Gastrocnemius medialis (tissue), 4 donors: ENCODE measurements at regions not wholly inside any gene's neighbourhood (a gene's known extent, or its start where the extent isn't known, plus 50 kb on each side); places are given as distances from the start of the nearest gene placed in this dataset.

Experiments
- ATAC-seq, 2 donors: fragments of 150-250 bp; one replicate each; pipeline ENCODE4 v1.9.1; 2016
- DNase-seq, 2 donors: peaks; one replicate each; pipeline ENCODE4 v3.0.0-alpha.2; 2019
- H3K27ac ChIP-seq, 4 donors: fragments of 200-600 bp; sonication (generic); 1 replicate in 1 of 4; 2 replicates in 3 of 4; pipeline ENCODE4 v1.5.1; 2016 to 2018; ENCODE audit warnings: mild to moderate bottlenecking in 2 of 4, moderate library complexity in 1 of 4
- H3K27me3 ChIP-seq, 3 donors: fragments of 200-600 bp; sonication (generic) in 2 of 3; 1 replicate in 1 of 3; 2 replicates in 2 of 3; pipeline versions ENCODE4 v1.5.1 to v1.6.0; 2016 to 2019; ENCODE audit warnings: mild to moderate bottlenecking in 1 of 3, moderate library complexity in 1 of 3
- H3K36me3 ChIP-seq, 2 donors: fragments of 200-600 bp; sonication (generic) in 1 of 2; one replicate each; pipeline ENCODE4 v1.5.1; 2017 to 2018
- H3K4me1 ChIP-seq, 2 donors: fragments of 200-600 bp; sonication (generic) in 1 of 2; one replicate each; pipeline ENCODE4 v1.5.1; 2016 to 2017; ENCODE audit warnings: mild to moderate bottlenecking in 2 of 2
- H3K4me3 ChIP-seq, 4 donors: fragments of 200-600 bp; sonication (generic) in 3 of 4; 1 replicate in 1 of 4; 2 replicates in 3 of 4; pipeline ENCODE4 v1.5.1; 2016 to 2019; ENCODE audit warnings: mild to moderate bottlenecking in 2 of 4
- H3K9me3 ChIP-seq, 3 donors: fragments of 200-600 bp; sonication (generic) in 2 of 3; 1 replicate in 1 of 3; 2 replicates in 2 of 3; pipeline ENCODE4 v1.5.1; 2016 to 2019
- POLR2A ChIP-seq, 2 donors: fragments of 450-650 bp; IDR thresholded peaks; one replicate each; pipeline ENCODE4 v1.6.1; 2017; ENCODE audit warnings: antibody characterized with exemption in 2 of 2, mild to moderate bottlenecking in 2 of 2, moderate library complexity in 2 of 2
- in situ Hi-C, 4 donors: fragments of 200-750 bp; cut with MboI; loops; one replicate each; pipeline versions ENCODE4 v1.15.0 to v1.8.0; 2017; ENCODE audit warnings: low sequenced_read_pairs in 4 of 4
- intact Hi-C: fragments of 100-400 bp; cut with DNase I; formaldehyde crosslinking; loops from one replicate; pipeline ENCODE4 v1.15.1; 2023; ENCODE audit warnings: low total_unique reads
- TF ChIP-seq, protein P1 (sequence below), 5 experiments: fragments of 450-650 bp in 3 of 5; fragments of 200-600 bp in 2 of 5; sonication (generic) in 2 of 5; IDR thresholded peaks in 4 of 5; conservative IDR thresholded peaks in 1 of 5; 1 replicate in 4 of 5; 2 replicates in 1 of 5; pipeline ENCODE4 v1.5.1; 2016 to 2019; ENCODE audit warnings: antibody characterized with exemption in 5 of 5, mild to moderate bottlenecking in 3 of 5, moderate library complexity in 3 of 5

DNA sequence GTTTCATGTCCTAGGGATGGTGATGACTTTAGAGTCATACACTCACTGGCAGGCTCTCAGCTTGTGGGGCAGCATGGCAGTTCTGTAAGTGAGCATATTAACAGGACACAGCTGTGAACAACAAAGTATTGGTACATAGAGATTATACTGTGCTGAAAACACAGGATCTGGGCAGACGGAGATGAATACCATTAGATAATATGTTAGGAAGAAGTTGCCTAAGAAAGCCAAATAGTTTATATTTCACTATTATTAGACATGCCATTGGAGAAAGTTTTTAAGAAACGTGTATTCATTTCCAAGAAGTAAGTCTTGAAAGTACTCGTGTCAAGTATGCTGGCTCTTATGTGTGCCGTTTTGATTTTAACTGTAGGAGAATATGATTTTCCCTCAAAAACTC is 274.5 kb downstream of the INHBA start:
- no peak for DNase-seq
- intact Hi-C loops: no loop called here
- no peaks in the 10 kb centered on the region for H3K27me3 ChIP-seq
- H3K9me3 ChIP-seq: no peaks in the 10 kb centered on the region
- H3K4me3 ChIP-seq: no peak overlapping the region
- H3K4me1 ChIP-seq: no peaks in the 10 kb centered on the region
- TF ChIP-seq POLR2A (IDR thresholded peaks at IDR 0.05): no peak
- TF ChIP-seq, protein P1, sequence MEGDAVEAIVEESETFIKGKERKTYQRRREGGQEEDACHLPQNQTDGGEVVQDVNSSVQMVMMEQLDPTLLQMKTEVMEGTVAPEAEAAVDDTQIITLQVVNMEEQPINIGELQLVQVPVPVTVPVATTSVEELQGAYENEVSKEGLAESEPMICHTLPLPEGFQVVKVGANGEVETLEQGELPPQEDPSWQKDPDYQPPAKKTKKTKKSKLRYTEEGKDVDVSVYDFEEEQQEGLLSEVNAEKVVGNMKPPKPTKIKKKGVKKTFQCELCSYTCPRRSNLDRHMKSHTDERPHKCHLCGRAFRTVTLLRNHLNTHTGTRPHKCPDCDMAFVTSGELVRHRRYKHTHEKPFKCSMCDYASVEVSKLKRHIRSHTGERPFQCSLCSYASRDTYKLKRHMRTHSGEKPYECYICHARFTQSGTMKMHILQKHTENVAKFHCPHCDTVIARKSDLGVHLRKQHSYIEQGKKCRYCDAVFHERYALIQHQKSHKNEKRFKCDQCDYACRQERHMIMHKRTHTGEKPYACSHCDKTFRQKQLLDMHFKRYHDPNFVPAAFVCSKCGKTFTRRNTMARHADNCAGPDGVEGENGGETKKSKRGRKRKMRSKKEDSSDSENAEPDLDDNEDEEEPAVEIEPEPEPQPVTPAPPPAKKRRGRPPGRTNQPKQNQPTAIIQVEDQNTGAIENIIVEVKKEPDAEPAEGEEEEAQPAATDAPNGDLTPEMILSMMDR (IDR thresholded peaks at IDR 0.05 in 4 of 5, conservative IDR thresholded peaks at IDR 0.05 in 1 of 5): no peak
- no peak overlapping the region for H3K27ac ChIP-seq
- in situ Hi-C loops: no loop called here
- ATAC-seq: no peak
- H3K36me3 ChIP-seq: no peaks in the 10 kb centered on the region

DNA sequence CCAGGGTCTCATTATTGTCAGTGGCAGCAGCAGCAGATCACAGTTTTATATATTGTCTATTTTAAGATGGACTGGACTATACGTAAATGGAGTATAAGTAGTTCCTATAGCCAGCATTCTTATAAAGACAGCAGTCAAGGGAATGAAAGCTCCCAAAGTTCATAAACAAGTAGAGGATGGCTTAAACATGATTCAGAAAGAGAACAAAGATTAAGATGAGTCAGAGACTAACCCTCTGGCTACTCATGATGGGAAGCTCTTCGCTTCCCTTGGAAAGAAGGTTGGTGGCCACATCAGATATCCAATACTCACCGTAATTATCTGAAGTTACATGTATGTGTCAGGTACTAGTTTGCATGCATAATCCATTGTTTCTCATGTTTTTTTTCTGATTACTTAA is 277.0 kb downstream of the INHBA start:
- Histone ChIP-seq H3K36me3 (no peaks in the 10 kb centered on the region), H3K4me3 (no peak overlapping the region), H3K9me3 (no peaks in the 10 kb centered on the region), H3K27ac (no peak overlapping the region), H3K27me3 (no peaks in the 10 kb centered on the region), H3K4me1 (no peaks in the 10 kb centered on the region)
- DNase-seq (no peak), ATAC-seq (no peak)
- in situ Hi-C loops (no loop called here), intact Hi-C loops (no loop called here)
- TF ChIP-seq POLR2A (IDR thresholded peaks at IDR 0.05): no peak
- TF ChIP-seq, protein P1 (IDR thresholded peaks at IDR 0.05 in 4 of 5, conservative IDR thresholded peaks at IDR 0.05 in 1 of 5): no peak

DNA sequence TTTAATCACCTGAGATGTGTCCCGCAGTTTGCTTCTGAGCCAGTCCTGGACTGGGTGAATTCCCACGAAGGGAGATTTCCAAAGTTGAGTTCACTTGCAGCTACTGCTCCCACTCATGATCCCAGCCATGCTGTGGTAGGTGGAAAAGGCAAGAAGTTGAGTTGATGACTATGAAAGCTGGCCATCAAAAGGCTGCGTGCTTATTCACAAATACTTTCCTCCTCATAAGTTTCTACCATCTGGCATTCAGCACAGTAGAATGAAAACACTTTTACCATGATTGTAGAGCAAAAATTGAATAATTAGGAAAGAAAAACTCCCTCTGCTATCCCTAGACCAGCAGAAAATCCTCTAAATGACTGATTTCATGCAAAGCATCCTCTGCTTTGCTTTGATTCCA is 281.8 kb downstream of the INHBA start:
- no peak overlapping the region for H3K4me3 ChIP-seq
- H3K4me1 ChIP-seq: no peaks in the 10 kb centered on the region
- TF ChIP-seq, protein P1 (IDR thresholded peaks at IDR 0.05 in 4 of 5, conservative IDR thresholded peaks at IDR 0.05 in 1 of 5): no peak
- no peak for TF ChIP-seq POLR2A (IDR thresholded peaks at IDR 0.05)
- H3K9me3 ChIP-seq: no peaks in the 10 kb centered on the region
- intact Hi-C loops: no loop called here
- DNase-seq (no peak), ATAC-seq (no peak)
- H3K27ac ChIP-seq: no peak overlapping the region
- in situ Hi-C loops: loop anchor here in 1 of 4 donors (25.0 kb wide), 1 partner anchor 91 kb away; no protein-coding TSS in a partner anchor
- no peaks in the 10 kb centered on the region for H3K36me3 ChIP-seq
- H3K27me3 ChIP-seq: no peaks in the 10 kb centered on the region

DNA sequence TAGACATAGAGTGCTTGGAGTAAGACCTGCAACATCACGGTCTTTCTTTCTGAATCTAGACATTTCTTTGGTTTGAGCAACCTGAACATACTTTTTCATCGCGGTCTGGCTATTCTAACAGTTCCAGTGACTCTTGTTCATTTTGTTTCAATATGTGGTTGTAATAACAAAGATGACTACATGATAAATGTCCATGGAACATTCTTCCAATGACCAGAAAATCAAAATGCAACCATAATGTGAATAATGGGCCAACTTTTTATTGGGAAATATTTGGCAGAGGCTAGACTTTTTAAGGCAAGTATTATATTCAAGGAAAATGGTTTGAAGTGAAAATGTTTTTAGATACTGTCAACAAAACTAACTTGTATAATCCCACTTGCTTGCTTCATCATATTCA is 282.5 kb downstream of the INHBA start:
- Histone ChIP-seq H3K27ac (no peak overlapping the region), H3K27me3 (no peaks in the 10 kb centered on the region), H3K36me3 (no peaks in the 10 kb centered on the region), H3K4me1 (no peaks in the 10 kb centered on the region), H3K4me3 (no peak overlapping the region), H3K9me3 (no peaks in the 10 kb centered on the region)
- intact Hi-C loops (no loop called here), in situ Hi-C loops (loop anchor here in 1 of 4 donors (25.0 kb wide), 1 partner anchor 92 kb away; no protein-coding TSS in a partner anchor)
- TF ChIP-seq, protein P1 (IDR thresholded peaks at IDR 0.05 in 4 of 5, conservative IDR thresholded peaks at IDR 0.05 in 1 of 5): no peak
- TF ChIP-seq POLR2A (IDR thresholded peaks at IDR 0.05): no peak
- ATAC-seq (no peak), DNase-seq (no peak)

DNA sequence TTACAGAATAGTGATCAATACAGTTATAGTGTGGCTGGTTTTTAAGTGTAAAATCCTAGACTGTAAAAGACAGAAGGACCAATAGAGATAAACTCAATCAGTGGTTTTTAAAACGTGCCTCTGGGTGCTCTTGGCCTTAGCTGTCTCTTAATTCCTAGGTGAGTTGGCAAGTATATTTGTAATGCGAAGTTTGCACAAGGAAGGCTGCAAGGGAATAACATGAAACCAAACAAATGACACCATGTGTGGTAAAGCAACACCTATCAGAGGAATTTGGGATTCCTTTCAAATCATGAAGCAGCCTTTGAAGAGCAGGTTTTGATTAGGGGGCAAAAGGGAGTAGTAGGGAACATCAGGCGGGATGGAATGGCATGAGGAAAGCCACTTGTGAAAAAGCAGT is 284.6 kb downstream of the INHBA start:
- no peaks in the 10 kb centered on the region for H3K4me1 ChIP-seq
- H3K4me3 ChIP-seq: no peak overlapping the region
- TF ChIP-seq, protein P1 (IDR thresholded peaks at IDR 0.05 in 4 of 5, conservative IDR thresholded peaks at IDR 0.05 in 1 of 5): no peak
- TF ChIP-seq POLR2A (IDR thresholded peaks at IDR 0.05): no peak
- intact Hi-C loops: no loop called here
- ATAC-seq (no peak), DNase-seq (no peak)
- no peaks in the 10 kb centered on the region for H3K36me3 ChIP-seq
- no peak overlapping the region for H3K27ac ChIP-seq
- in situ Hi-C loops: loop anchor here in 1 of 4 donors (25.0 kb wide), 1 partner anchor 94 kb away; no protein-coding TSS in a partner anchor
- no peaks in the 10 kb centered on the region for H3K9me3 ChIP-seq
- H3K27me3 ChIP-seq: no peaks in the 10 kb centered on the region
